SKM-1 treated with dmso at 0.1 percent for 144 hours (cell line): ENCODE measurements at regions not wholly inside any gene's neighbourhood (a gene's known extent, or its start where the extent isn't known, plus 50 kb on each side); places are given as distances from the start of the nearest gene placed in this dataset.
A peak's percentile ranks its signal among the peaks of the same experiment; 100 is the strongest.
"Not testable (repeated sequence)": the region's sequence is repeated elsewhere in the genome, so short reads cannot be mapped to it uniquely, and the experiment has no call there.

Experiments
- DNase-seq: peaks from one replicate; lab custom pipeline; 2025; ENCODE audit not compliant: unreplicated experiment; lab: John Stamatoyannopoulos, UW

DNA sequence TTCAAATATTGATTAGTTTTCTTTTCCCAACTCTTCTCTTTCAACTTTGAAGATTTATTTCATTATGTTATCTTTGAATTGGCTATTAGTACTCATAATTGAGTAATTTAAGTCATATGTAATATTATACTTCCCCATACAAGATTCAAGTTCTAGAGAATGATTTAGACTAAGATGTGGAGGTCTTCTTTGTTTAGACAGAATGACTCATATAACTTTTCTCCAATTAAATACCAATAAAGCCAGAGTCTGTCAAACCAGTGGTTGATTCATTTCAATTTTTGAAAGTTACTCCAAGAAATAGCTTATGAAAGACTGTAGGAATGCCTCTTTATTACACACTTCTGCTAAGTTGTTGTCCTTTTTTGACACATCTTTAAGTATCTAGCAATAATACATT is 115.8 kb upstream of the SLC35F3 start:
- no peak for DNase-seq

DNA sequence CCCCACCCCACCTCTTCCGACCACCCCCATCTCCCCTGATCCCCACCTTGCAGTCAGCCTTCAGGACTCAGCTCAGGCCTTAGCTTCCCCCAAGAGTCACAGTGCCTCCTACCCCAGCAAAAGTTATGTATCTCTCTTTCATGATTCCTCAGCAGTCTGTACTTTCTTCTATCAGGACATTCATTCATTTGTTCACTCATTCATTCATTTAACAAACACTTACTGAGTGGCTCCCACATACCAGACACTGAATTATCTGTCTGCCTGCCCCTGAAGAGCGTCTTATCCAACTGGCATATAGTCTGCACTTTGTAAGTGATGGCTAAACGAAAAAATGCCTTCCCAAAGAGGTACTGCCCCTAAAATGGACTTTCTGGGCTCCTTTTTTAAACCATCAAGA is 114.4 kb upstream of the SLC35F3 start:
- no peak for DNase-seq

DNA sequence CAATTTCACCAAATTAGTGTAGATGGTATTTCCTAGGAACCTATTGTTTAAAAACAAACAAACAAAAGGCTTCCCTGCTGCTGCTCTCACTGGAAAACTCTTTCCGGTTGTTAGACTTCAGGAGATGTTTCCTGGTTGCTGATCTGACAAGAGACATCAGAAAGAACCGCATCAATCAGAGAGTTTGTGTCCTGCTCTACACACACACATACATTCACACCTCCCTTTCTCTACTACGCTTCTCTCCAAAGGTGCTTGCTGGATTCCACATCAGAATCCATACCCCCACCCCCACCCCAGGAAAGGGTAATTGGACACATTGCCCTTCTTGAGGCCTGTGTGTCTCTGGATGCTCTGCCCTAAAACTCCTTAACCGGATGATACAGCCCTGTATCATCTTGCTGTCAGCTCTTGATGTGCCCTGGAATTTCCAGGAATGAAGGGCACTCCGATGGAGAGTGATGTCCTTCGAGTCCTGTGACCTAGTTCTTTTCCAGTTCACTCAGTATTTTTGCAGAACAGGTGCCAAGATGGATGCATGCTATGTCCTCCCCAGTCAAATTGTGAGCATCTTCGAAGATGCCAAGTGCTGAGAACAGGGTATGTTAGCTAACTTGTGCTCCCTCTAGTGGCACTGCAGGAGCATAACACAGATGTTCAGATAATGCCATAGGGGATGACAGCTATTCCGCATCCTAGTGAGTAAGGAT is 113.7 kb upstream of the SLC35F3 start:
- DNase-seq, result peak; percentile 82

DNA sequence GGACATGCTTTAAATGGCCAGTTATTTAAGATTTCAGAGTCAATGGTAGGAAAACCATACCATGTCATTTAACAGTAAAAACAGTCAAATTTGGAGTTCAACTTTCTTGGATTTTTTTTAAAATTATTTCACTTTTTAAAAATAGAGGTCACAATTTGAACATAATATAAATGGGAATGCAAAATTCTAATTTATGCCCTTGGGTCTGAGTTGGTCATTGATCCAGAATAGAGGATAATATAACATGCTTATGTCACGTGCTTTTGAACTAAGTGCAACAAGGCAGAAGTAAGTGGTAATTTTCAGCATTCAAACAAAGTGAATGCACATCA is 113.1 kb upstream of the SLC35F3 start:
- no peak for DNase-seq

DNA sequence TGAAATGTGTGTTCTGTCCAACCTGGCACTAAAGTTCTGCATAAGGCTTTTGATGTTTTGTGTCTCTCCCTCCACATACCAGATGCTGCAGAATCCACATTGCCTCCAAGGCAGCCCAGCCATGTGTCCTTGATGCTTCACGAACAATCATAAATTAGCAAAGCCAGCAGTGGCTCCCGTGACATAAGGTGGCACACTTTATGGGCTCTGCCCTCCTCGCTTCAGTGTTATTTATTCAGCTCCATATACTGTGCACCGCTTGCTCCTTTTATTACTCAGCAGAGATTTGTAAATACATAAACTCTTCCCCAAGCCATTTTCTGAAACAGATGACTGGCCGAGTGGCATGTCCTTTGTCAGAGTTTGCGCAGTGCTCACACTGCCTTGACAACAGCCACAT is 112.8 kb upstream of the SLC35F3 start:
- DNase-seq, result no peak

DNA sequence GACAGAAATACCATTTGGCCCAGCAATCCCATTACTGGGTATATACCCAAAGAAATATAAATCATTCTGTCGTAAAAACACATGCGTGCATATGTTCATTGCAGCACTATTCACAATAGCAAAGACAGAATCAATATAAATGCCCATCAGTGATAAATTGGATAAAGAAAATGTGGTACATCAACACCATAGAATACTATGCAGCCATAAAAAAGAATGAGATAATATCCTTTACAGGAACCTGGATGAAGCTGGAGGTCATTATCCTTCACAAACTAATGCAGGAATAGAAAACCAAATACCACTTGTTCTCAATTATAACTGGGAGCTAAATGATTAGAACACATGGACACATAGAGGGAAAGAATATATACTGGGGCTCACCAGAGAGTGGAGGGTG is 109.6 kb upstream of the SLC35F3 start:
- no peak for DNase-seq

DNA sequence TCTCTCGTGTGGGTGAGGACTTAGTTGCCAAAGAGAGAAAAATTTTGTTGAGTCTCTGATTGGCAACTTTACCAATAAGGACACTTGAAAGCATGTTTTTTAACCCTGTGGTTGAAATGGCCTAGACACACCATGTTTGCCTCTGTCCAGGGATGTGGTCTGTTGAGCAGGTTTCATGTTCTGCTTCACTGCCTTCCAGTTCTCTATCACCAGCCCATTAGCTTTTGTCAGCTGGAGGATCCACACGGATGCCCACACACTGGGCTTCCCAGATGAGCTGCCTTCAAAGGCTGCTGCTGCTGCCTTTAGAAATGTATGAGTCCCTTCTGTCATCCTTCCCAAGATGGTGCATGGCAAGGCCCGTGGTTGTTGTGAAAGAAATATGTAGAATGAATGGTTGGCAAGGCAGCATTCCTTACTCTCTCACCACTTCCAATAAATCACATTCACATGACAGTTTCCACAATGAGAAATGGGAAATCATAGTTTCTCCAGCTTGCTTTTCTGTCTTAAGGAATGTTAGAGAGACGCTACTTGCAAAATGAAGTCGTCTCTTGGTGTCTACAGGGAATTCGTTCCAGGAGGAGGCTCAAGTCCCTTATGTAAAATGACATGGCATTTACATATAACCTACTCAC is 108.2 kb upstream of the SLC35F3 start:
- DNase-seq, result no peak

DNA sequence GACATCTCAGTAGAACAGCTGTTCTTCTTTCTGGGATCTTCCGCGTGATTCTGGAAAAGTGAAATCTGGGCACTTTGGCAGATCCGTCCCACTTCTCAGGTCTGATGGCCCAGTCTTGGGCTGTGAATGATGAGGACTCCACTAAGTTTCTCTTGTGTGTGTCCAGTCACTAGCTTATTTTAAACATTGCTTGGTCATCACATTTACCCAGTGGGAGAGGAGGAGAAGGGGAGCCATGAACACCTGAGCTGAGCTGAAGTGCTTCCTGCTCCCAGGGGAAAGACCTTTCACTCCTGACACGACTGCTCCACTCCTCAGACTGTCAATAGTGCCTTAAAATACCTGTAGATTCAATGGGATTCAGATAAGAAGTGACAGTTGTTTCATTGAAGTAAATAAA is 101.9 kb upstream of the SLC35F3 start:
- no peak for DNase-seq

DNA sequence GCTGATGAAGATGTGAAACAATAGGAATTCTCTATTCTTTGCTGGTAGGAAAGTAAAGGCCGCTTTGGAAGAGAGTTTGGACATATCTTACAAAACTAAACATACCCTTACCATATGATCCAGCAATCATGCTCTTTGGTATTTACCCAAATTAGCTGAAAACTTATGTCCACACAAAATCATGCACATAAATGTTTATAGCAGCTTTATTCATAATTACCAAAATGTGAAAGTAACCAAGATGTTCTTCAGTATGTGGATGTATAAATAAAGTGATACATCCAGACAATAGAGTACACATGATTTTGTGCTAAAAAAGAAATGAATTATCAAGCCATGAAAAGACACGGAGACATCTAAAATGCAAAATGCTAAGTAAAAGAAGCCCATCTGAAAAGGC is 98.7 kb upstream of the SLC35F3 start:
- no peak for DNase-seq

DNA sequence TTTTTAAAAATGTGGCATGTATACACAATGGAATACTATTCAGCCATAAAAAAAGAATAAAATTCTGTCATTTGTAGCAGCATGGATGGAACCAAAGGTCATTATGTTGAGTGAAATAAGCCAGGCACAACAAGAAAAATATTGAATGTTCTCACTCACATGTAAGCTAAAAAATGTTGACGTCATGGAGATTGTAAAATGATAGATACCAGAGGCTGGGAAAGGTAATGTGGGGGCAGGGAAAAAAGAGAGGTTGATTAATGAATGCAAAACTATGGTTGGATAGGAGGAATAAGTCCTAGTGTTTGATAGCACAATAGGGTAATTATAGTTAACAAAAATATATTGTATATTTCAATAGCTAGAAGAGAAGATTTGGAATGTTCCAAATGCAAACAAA is 89.1 kb upstream of the SLC35F3 start:
- DNase-seq, result no peak

DNA sequence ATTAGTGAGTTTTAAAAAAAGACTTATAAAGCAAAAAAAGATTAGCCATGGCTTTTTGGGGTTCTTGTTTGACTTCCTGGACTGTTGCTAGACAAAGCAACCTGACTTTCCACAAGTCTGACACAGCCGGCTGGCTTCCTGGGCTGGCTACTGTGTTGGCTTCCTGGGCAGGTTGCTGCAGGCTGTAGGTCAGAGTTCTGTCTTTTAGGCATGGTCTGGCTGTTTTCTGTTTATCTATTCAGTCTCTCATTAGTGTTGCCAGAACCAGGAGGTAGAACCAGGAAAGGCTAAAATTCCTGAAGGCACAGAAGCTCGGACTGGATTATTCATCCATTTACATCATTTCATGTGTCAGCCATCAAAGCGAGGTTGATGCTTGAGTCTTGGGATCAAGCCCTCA is 88.6 kb upstream of the SLC35F3 start:
- no peak for DNase-seq

DNA sequence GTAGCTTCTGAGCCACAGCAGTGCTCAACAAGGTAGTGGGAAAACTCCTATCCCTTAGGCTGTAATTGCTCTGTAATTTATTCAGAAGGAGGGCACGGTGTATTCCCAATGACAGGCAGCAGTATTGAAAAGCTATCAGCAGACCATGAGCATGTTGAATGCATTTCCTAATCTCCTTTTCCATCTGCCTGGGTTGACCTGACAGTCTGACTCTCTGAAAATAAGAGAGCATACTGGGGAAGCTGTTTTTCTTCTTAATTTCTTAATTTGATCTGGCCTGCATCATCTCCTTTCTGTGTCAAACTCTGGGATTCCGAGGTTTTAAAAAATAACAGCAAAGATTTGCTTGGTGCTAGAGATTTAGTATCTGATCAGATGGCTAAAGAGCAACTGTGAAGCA is 88.1 kb upstream of the SLC35F3 start:
- DNase-seq, result no peak

DNA sequence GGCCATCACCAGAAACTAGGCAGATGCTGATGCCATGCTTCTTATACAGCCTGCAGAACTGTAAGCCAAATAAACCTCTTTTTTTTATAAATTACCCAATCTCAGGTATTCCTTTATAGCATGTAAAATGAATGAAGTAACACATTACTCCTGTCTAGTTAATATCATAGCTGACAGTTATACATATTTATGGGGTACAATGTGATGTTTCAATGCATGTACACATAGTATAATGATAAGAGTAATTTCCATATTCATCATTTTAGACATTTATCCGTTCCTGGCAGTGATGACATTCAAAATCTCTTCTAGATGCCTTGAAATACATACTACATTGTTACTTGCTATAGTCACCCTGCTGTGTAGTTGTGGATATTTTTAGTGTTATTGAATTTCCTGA is 85.4 kb upstream of the SLC35F3 start:
- DNase-seq, result no peak

DNA sequence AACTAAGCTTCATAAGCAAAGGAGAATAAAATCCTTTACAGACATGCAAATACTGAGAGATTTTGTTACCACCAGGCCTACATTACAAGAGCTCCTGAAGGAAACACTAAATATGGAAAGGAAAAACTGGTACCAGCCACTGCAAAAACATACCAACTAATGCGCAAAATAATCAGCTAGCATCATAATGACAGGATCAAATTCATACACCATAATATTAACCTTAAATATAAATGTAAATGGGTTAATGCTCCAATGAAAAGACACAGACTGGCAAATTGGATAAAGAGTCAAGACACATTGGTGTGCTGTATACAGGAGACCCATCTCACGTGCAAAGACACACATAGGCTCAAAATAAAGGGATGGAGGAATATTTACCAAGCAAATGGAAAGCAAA is 80.3 kb upstream of the SLC35F3 start:
- DNase-seq, result not testable (repeated sequence)

DNA sequence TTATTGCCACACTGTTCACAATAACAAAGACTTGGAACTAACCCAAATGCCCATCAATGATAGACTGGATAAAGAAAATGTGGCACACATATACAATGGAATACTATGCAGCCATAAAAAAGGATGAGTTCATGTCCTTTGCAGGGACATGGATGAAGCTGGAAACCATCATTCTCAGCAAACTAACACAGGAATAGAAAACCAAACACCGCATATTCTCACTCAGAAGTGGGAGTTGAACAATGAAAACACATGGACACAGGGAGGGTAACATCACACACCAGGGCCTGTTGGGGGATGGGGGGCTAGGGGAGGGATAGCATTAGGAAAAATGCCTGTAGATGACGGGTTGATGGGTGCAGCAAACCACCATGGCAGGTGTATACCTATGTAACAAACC is 76.5 kb upstream of the SLC35F3 start:
- DNase-seq, result not testable (repeated sequence)

DNA sequence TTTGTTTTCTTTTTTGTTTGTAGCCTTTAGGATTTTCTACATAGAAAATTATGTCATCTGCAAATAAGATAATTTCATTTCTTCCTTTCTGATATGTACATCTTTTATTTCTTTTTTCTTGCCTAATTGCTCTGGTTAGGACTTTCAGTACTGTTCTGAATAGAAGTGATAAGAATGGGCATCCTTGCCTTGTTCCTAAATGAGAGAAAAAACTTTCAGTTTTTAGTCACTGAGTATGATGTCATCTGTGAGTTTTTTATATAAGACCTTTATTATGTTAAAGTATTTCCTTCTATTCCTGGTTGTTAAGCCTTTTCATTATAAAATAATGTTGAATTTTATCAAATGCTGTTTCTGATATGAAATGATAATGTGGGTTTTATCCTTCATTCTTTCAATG is 76.0 kb upstream of the SLC35F3 start:
- DNase-seq, result no peak

DNA sequence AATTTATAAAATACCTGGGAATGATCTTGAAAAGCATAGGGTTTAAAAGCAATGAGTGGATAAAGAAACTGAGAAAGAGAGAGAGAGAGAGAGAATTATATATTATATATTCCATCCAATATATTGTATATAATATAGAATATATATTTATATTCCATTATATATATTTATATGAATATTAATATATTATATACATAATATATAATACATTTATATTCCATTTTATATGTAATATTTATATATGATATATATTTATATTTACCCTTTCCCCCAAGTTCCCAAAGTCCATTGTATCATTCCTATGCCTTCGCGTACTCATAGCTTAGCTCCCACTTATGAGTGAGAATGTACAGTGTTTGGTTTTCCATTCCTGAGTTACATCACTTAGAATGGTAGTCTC is 69.9 kb upstream of the SLC35F3 start:
- DNase-seq, result no peak

DNA sequence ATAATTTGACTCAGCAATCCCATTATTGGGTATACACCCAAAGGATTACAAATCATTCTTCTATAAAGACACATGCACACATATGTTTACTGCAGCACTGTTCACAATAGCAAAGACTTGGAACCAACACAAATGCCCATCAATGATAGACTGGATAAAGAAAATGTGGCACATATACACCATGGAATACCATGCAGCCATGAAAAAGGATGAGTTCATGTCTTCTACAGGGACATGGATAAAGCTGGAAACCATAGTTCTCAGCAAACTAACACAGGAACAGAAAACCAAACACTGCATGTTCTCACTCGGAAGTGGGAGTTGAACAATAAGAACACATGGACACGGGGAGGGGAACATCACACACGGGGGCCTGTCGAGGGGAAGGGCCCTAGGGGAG is 66.3 kb upstream of the SLC35F3 start:
- DNase-seq, result not testable (repeated sequence)

DNA sequence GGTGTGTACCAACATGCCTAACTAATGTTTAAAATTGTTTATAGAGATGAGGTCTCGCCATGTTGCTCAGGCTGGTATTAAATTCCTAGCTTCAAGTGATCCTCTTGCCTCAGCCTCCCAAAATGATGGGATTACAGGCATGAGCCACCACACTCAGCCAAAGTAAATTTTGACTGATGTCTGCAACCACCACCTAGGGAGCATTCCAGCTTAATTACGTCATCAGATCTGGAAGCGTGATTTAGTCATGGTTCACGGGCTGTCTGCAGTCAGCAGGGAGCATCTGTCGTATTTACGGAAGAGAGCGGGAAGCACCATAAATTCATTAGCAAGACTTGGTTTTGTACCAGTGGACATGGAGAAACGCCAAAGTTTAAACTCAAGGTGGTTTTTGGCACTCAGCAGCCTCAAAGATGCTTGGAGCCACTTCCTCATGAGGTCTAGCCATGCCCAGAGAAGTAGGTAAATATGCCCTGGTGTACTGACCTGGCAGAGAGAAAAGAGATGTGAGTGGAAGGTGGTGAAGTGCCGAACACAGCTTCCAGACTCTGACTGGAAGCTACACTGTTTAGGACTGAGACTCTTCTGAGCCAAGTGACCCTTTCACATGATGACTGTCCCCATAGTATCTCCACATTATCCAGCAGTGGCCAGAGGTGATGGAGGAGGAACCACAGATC is 60.8 kb upstream of the SLC35F3 start:
- DNase-seq, result no peak

DNA sequence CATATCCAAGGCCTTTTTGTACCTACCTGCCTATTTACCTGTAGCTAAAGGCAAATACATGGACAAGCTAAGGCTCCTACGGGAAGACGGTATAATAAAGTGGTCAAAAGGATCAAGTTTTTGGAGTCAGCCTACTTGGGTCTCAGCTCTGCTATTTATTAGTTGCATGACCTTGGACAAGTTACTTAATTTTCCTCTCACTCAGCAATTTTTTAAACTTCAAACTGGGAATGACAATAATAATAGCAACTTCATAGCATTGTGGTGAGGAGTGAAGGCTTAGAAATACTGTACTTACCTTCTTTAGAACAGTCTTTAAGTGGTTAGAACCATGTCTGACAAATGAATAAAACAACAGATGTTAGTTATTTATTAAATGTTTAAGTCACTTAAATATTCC is 60.2 kb upstream of the SLC35F3 start:
- no peak for DNase-seq

DNA sequence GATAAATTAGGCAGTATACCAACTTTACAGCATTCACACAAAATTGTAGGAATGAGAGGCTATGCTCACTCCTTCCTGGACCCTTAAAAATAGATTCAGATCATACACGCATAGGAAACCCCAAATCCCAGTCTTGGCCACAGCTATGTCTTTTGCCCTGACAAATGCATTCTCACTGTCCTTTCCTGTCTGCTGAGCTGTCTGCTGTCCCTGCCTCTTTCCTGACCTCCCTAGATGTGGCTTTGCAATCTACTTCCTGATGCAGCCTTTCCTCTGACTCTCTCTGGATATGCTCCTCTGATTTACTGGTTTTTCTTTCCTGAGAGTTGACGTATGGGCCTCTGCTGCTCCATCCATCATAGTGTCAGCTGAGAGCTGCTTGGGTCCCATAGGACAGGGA is 59.8 kb upstream of the SLC35F3 start:
- DNase-seq, result no peak
